PFSK-1 (cell line): ENCODE measurements at regions not wholly inside any gene's neighbourhood (a gene's known extent, or its start where the extent isn't known, plus 50 kb on each side); places are given as distances from the start of the nearest gene placed in this dataset.

Experiments
- POLR2AphosphoS5 ChIP-seq: IDR thresholded peaks from 2 replicates; pipeline ENCODE4 v1.6.1; 2012; ENCODE audit warnings: low read depth, mild to moderate bottlenecking, control low read depth, low read length, moderate library complexity
- TAF1 ChIP-seq: IDR thresholded peaks from 2 replicates; pipeline ENCODE4 v1.6.1; 2012; ENCODE audit warnings: low read length, control low read depth, borderline replicate concordance; ENCODE audit not compliant: insufficient read depth
- TF ChIP-seq, protein P1 (sequence below), 2 experiments: IDR thresholded peaks; 2 replicates each; pipeline versions ENCODE4 v1.6.1 to v1.8.0; 2011 to 2012; ENCODE audit warnings: low read depth in 2 of 2, low read length in 2 of 2, control low read depth in 1 of 2, inconsistent platforms in 1 of 2, mild to moderate bottlenecking in 1 of 2, moderate library complexity in 1 of 2; ENCODE audit not compliant: insufficient read depth in 1 of 2

DNA sequence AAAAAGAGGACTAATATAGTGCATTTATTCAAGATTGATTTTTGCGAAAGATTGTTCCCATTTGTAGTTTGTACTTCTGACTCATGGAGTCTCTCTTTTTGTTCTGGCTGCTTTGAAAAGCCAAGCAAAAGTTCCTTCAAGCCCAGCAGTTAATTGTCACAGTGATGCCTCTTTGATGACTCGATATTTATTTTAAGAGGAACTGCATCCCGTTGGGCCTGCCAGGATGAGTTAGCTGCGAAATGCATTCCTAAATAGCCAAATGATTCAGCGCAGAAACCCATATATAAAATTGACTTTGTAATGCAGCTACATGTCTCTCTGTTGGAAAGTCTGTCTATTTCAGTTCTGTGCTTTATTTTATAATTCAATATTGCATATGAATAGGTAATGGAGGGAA, 295.1 kb downstream of the GBA3 start:
- no peak for TF ChIP-seq POLR2AphosphoS5
- TF ChIP-seq, protein P1, sequence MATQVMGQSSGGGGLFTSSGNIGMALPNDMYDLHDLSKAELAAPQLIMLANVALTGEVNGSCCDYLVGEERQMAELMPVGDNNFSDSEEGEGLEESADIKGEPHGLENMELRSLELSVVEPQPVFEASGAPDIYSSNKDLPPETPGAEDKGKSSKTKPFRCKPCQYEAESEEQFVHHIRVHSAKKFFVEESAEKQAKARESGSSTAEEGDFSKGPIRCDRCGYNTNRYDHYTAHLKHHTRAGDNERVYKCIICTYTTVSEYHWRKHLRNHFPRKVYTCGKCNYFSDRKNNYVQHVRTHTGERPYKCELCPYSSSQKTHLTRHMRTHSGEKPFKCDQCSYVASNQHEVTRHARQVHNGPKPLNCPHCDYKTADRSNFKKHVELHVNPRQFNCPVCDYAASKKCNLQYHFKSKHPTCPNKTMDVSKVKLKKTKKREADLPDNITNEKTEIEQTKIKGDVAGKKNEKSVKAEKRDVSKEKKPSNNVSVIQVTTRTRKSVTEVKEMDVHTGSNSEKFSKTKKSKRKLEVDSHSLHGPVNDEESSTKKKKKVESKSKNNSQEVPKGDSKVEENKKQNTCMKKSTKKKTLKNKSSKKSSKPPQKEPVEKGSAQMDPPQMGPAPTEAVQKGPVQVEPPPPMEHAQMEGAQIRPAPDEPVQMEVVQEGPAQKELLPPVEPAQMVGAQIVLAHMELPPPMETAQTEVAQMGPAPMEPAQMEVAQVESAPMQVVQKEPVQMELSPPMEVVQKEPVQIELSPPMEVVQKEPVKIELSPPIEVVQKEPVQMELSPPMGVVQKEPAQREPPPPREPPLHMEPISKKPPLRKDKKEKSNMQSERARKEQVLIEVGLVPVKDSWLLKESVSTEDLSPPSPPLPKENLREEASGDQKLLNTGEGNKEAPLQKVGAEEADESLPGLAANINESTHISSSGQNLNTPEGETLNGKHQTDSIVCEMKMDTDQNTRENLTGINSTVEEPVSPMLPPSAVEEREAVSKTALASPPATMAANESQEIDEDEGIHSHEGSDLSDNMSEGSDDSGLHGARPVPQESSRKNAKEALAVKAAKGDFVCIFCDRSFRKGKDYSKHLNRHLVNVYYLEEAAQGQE (IDR thresholded peaks at IDR 0.05; ENCODE audit: insufficient read depth in 1 of 2, low read depth in 2 of 2, low read length in 2 of 2): no peak
- no peak for TF ChIP-seq TAF1
